Neural cell (in vitro differentiated cells): ENCODE measurements at regions not wholly inside any gene's neighbourhood (a gene's known extent, or its start where the extent isn't known, plus 50 kb on each side); places are given as distances from the start of the nearest gene placed in this dataset.

Experiments
- H2AFZ ChIP-seq: fragments of 200-600, 300-800 bp; sonication (generic), shearing (Covaris generic); 2 replicates; pipeline ENCODE4 v1.6.0; 2014; ENCODE audit warnings: low read depth, mild to moderate bottlenecking, antibody characterized with exemption, low read length, moderate library complexity
- H3F3A ChIP-seq: fragments of 200-600 bp; shearing (Covaris generic); 2 replicates; pipeline ENCODE4 v1.6.1; 2016; ENCODE audit warnings: mild to moderate bottlenecking, moderate library complexity, mixed read lengths, antibody characterized with exemption, low read length; ENCODE audit not compliant: insufficient read depth, poor library complexity, severe bottlenecking
- H3K27ac ChIP-seq: fragments of 200-600, 300-800 bp; sonication (generic), shearing (Covaris generic); 2 replicates; pipeline ENCODE4 v1.5.1; 2014; ENCODE audit warnings: mild to moderate bottlenecking, low read length, moderate library complexity
- H3K27me3 ChIP-seq: fragments of 300-800, 200-600 bp; sonication (generic), shearing (Covaris generic); 2 replicates; pipeline ENCODE4 v1.6.0; 2014; ENCODE audit warnings: mild to moderate bottlenecking, low read depth, low read length, moderate library complexity; ENCODE audit not compliant: insufficient read depth
- H3K36me3 ChIP-seq: fragments of 300-800, 200-600 bp; sonication (generic), shearing (Covaris generic); 2 replicates; pipeline ENCODE4 v1.5.1; 2014; ENCODE audit warnings: mild to moderate bottlenecking, antibody characterized with exemption, low read length, moderate library complexity; ENCODE audit not compliant: insufficient read depth
- H3K4me2 ChIP-seq: fragments of 300-800, 200-600 bp; sonication (generic), shearing (Covaris generic); 2 replicates; pipeline ENCODE4 v1.6.0; 2014; ENCODE audit warnings: mild to moderate bottlenecking, low read length
- H3K4me3 ChIP-seq: fragments of 300-800, 200-600 bp; sonication (generic), shearing (Covaris generic); 2 replicates; pipeline ENCODE4 v1.5.1; 2014; ENCODE audit warnings: mild to moderate bottlenecking, low read length, moderate library complexity
- H3K79me2 ChIP-seq: fragments of 200-600 bp; shearing (Covaris generic); replicated peaks from 2 replicates; pipeline ENCODE4 v1.6.0; 2014; ENCODE audit warnings: mild to moderate bottlenecking, low read length, moderate library complexity; ENCODE audit not compliant: insufficient read depth
- H3K9ac ChIP-seq: fragments of 300-800, 200-600 bp; sonication (generic), shearing (Covaris generic); 2 replicates; pipeline ENCODE4 v1.6.1; 2016; ENCODE audit warnings: mild to moderate bottlenecking, low read length, mixed read lengths
- H3K9me2 ChIP-seq: fragments of 200-600 bp; shearing (Covaris generic); 2 replicates; pipeline ENCODE4 v1.6.1; 2016; ENCODE audit warnings: mild to moderate bottlenecking, low read length, mixed read lengths; ENCODE audit not compliant: insufficient read depth
- H3K9me3 ChIP-seq: fragments of 200-600, 300-800 bp; sonication (generic), shearing (Covaris generic); 2 replicates; pipeline ENCODE4 v1.6.1; 2016; ENCODE audit warnings: mild to moderate bottlenecking, mixed run types, low read length, moderate library complexity, mixed read lengths
- H4K20me1 ChIP-seq: fragments of 200-600 bp; shearing (Covaris generic); 2 replicates; pipeline ENCODE4 v1.6.1; 2016; ENCODE audit warnings: mild to moderate bottlenecking, mixed run types; ENCODE audit not compliant: insufficient read depth
- EP300 ChIP-seq: fragments of 450-650 bp; conservative IDR thresholded peaks from 2 replicates; pipeline ENCODE4 v1.6.1; 2014; ENCODE audit warnings: antibody characterized with exemption, mild to moderate bottlenecking, moderate library complexity; ENCODE audit not compliant: poor library complexity, severe bottlenecking
- EZH2 ChIP-seq: fragments of 200-600, 300-800 bp; shearing (Covaris generic), sonication (generic); IDR thresholded peaks from 2 replicates; pipeline ENCODE4 v1.6.1; 2014; ENCODE audit warnings: antibody characterized with exemption, low read length, borderline replicate concordance, mild to moderate bottlenecking; ENCODE audit not compliant: insufficient read depth, poor library complexity, severe bottlenecking
- MXI1 ChIP-seq: fragments of 450-650 bp; conservative IDR thresholded peaks from 2 replicates; pipeline ENCODE4 v1.6.1; 2014; ENCODE audit warnings: antibody characterized with exemption, mild to moderate bottlenecking; ENCODE audit not compliant: poor library complexity, severe bottlenecking
- POLR2AphosphoS5 ChIP-seq: IDR thresholded peaks from 2 replicates; pipeline ENCODE4 v1.6.1; 2012
- RAD21 ChIP-seq: fragments of 450-650 bp; conservative IDR thresholded peaks from 2 replicates; pipeline ENCODE4 v1.6.1; 2014; ENCODE audit warnings: antibody characterized with exemption, mild to moderate bottlenecking, moderate library complexity
- REST ChIP-seq: IDR thresholded peaks from 2 replicates; pipeline ENCODE4 v1.6.1; 2012; ENCODE audit warnings: borderline replicate concordance
- SMC3 ChIP-seq: fragments of 450-650 bp; conservative IDR thresholded peaks from 2 replicates; pipeline ENCODE4 v1.6.1; 2014; ENCODE audit warnings: antibody characterized with exemption, mild to moderate bottlenecking, moderate library complexity; ENCODE audit not compliant: poor library complexity
- TAF1 ChIP-seq: IDR thresholded peaks from 2 replicates; pipeline ENCODE4 v1.6.1; 2012; ENCODE audit warnings: low read depth
- TF ChIP-seq, protein P1 (sequence below): fragments of 450-650 bp; IDR thresholded peaks from 2 replicates; pipeline ENCODE4 v1.5.1; 2014; ENCODE audit warnings: antibody characterized with exemption, mild to moderate bottlenecking, moderate library complexity; ENCODE audit not compliant: poor library complexity, severe bottlenecking

GRCh38 chr15:85961821-85962220 lies 117.8 kb upstream of the AGBL1 start:
- H4K20me1 ChIP-seq, result no peaks in the 10 kb centered on the region
- H3F3A ChIP-seq, result no peaks in the 10 kb centered on the region
- H3K4me2 ChIP-seq, result no peak overlapping the region
- H3K4me3 ChIP-seq, result no peak overlapping the region
- no peaks in the 10 kb centered on the region for H3K36me3 ChIP-seq
- TF ChIP-seq, protein P1, sequence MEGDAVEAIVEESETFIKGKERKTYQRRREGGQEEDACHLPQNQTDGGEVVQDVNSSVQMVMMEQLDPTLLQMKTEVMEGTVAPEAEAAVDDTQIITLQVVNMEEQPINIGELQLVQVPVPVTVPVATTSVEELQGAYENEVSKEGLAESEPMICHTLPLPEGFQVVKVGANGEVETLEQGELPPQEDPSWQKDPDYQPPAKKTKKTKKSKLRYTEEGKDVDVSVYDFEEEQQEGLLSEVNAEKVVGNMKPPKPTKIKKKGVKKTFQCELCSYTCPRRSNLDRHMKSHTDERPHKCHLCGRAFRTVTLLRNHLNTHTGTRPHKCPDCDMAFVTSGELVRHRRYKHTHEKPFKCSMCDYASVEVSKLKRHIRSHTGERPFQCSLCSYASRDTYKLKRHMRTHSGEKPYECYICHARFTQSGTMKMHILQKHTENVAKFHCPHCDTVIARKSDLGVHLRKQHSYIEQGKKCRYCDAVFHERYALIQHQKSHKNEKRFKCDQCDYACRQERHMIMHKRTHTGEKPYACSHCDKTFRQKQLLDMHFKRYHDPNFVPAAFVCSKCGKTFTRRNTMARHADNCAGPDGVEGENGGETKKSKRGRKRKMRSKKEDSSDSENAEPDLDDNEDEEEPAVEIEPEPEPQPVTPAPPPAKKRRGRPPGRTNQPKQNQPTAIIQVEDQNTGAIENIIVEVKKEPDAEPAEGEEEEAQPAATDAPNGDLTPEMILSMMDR, result no peak
- TF ChIP-seq SMC3 (no peak), POLR2AphosphoS5 (no peak), REST (no peak), EZH2 (no peak), EP300 (no peak), TAF1 (no peak), MXI1 (no peak), RAD21 (no peak)
- no peak overlapping the region for H3K9ac ChIP-seq
- H3K27ac ChIP-seq, result no peak overlapping the region
- H2AFZ ChIP-seq, result no peak overlapping the region
- no peaks in the 10 kb centered on the region for H3K9me2 ChIP-seq
- no peaks in the 10 kb centered on the region for H3K79me2 ChIP-seq
- H3K27me3 ChIP-seq, result no peaks in the 10 kb centered on the region
- no peaks in the 10 kb centered on the region for H3K9me3 ChIP-seq

- no peaks in the 10 kb centered on the region for H3K27me3 ChIP-seq
- H3K79me2 ChIP-seq, result no peaks in the 10 kb centered on the region
- no peaks in the 10 kb centered on the region for H3F3A ChIP-seq
- H3K9me3 ChIP-seq, result no peaks in the 10 kb centered on the region
- no peak overlapping the region for H3K27ac ChIP-seq
- H3K9ac ChIP-seq, result no peak overlapping the region
- H4K20me1 ChIP-seq, result no peaks in the 10 kb centered on the region
- no peak overlapping the region for H3K4me3 ChIP-seq
- TF ChIP-seq MXI1, result no peak
- TF ChIP-seq RAD21, result no peak
- TF ChIP-seq, protein P1, result no peak
- no peak for TF ChIP-seq EP300
- TF ChIP-seq TAF1, result no peak
- TF ChIP-seq POLR2AphosphoS5, result no peak
- TF ChIP-seq SMC3, result no peak
- TF ChIP-seq REST, result no peak
- TF ChIP-seq EZH2, result no peak
- H3K9me2 ChIP-seq, result no peaks in the 10 kb centered on the region
- H2AFZ ChIP-seq, result no peak overlapping the region
- no peaks in the 10 kb centered on the region for H3K36me3 ChIP-seq
- no peak overlapping the region for H3K4me2 ChIP-seq
Observed at GRCh38 chr15:85963262-85963760, 116.4 kb upstream of the AGBL1 start.
